ENCODE measurements at regions not wholly inside any gene's neighbourhood (a gene's known extent, or its start where the extent isn't known, plus 50 kb on each side); places are given as distances from the start of the nearest gene placed in this dataset.
A peak's percentile ranks its signal among the peaks of the same experiment; 100 is the strongest.

- no peak for TF ChIP-seq CTCF (IDR thresholded peaks at IDR 0.05; ENCODE audit: low read depth, low read length)
- DNase-seq (ENCODE audit: low read depth in 2 of 2), result peak; percentile 43 to 44
These were observed 120.6 kb upstream of the KCNJ15 start for GRCh38 chr21:38136201-38136600.

DNA sequence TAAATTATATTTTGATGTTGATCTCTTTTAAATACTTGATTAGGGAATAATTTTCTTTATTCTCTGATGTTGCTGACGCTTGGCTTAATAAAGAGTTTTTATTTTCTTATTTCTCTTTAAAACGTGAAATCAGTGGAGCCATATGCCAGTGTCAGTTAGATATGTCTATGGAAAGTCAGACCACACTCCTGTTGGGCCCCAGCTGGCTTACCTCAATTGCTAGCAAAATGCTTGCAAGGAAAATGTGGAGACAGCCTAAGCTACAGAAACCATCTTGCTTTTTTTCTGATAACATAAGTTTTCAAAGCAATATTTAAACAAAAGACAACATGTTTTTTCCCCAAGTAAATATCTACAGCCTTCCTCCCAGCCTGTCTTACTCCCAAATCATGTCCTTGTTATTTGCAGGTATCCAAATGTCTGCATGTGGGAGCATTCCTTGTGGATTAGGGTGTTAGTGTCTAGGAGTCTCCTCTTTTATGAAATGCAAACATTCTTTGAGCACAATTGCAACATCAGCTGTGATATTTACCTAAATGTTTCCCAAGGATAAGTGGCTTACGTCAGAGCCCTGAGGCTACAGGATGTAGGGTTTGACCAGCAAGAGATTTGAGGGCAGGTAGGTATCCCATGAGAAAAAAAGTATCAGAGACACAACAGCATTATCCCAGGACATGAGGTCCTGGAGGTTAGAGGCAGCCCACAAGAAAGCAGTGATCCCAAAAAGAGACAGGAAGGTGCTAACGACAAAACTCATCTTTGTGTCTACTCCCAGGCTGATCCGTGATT is 117.2 kb upstream of the KCNJ15 start:
- H3K4me3 ChIP-seq (replicated peaks in 1 of 2; ENCODE audit: low read depth in 2 of 2, low read length in 2 of 2), result no peak overlapping the region
- DNase-seq (ENCODE audit: low read depth in 2 of 2), result peak; percentile 49 to 81
- no peak for TF ChIP-seq CTCF (IDR thresholded peaks at IDR 0.05; ENCODE audit: low read depth, low read length)

More at GRCh38 chr21:38136201-38136600, 120.6 kb upstream of the KCNJ15 start:
- H3K4me3 ChIP-seq (replicated peaks in 1 of 2; ENCODE audit: low read depth in 2 of 2, low read length in 2 of 2), result no peak overlapping the region

- H3K4me3 ChIP-seq (replicated peaks in 1 of 2; ENCODE audit: low read depth in 2 of 2, low read length in 2 of 2), result no peak overlapping the region
- TF ChIP-seq CTCF (IDR thresholded peaks at IDR 0.05; ENCODE audit: low read depth, low read length), result no peak
- peak; percentile 63 to 77 for DNase-seq (ENCODE audit: low read depth in 2 of 2)
These were observed 116.4 kb upstream of the KCNJ15 start for GRCh38 chr21:38140207-38140903.

DNA sequence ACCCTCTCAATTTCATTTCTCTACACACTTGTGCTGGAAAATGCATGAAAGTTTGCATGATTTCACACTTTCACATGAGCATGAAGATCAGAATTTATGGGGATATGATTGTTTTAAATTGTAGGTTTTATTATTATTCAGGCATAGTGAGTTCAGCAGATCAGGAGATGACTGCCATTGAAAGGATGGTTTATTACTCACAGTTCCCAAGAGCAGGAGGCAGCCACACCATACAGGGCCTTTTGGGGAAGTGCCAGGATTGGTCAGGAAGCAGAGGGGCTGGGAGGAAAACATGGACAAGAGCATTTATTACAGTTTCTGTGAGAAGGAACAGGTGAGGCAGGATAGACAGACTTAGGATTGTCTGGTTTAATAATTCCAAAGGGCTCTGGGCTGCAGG is 114.6 kb upstream of the KCNJ15 start:
- TF ChIP-seq CTCF (IDR thresholded peaks at IDR 0.05; ENCODE audit: low read depth, low read length), result no peak

GRCh38 chr21:38144193-38144592 is 112.6 kb upstream of the KCNJ15 start:
- H3K4me3 ChIP-seq (replicated peaks in 1 of 2; ENCODE audit: low read depth in 2 of 2, low read length in 2 of 2), result no peak overlapping the region
- DNase-seq (ENCODE audit: low read depth in 2 of 2), result no peak
- no peak for TF ChIP-seq CTCF (IDR thresholded peaks at IDR 0.05; ENCODE audit: low read depth, low read length)

More for the DNA sequence above, 114.6 kb upstream of the KCNJ15 start:
- no peak overlapping the region for H3K4me3 ChIP-seq (replicated peaks in 1 of 2; ENCODE audit: low read depth in 2 of 2, low read length in 2 of 2)
- peak in 1 of 2 donors; percentile 10 for DNase-seq (ENCODE audit: low read depth in 2 of 2)

- no peak for DNase-seq (ENCODE audit: low read depth in 2 of 2)
- TF ChIP-seq CTCF (IDR thresholded peaks at IDR 0.05; ENCODE audit: low read depth, low read length), result no peak
These were observed 111.7 kb upstream of the KCNJ15 start for GRCh38 chr21:38145104-38145503.

More at GRCh38 chr21:38145104-38145503, 111.7 kb upstream of the KCNJ15 start:
- H3K4me3 ChIP-seq (replicated peaks in 1 of 2; ENCODE audit: low read depth in 2 of 2, low read length in 2 of 2), result no peak overlapping the region
